Sigmoid colon (tissue), 4 donors: ENCODE measurements at regions not wholly inside any gene's neighbourhood (a gene's known extent, or its start where the extent isn't known, plus 50 kb on each side); places are given as distances from the start of the nearest gene placed in this dataset.

Experiments
- POLR2A ChIP-seq, 2 donors: fragments of 450-650 bp; IDR thresholded peaks; one replicate each; pipeline ENCODE4 v1.6.1; 2016; ENCODE audit warnings: antibody characterized with exemption in 2 of 2, mild to moderate bottlenecking in 2 of 2, moderate library complexity in 2 of 2
- POLR2AphosphoS5 ChIP-seq, 4 donors: sonication (generic); formaldehyde crosslinking; IDR thresholded peaks; one replicate each; pipeline ENCODE4 v1.6.1; 2017; ENCODE audit warnings: antibody characterized with exemption in 4 of 4
- TF ChIP-seq, protein P1 (sequence below), 4 experiments: fragments of 450-650 bp in 3 of 4; fragments of 200-600 bp in 1 of 4; IDR thresholded peaks; one replicate each; pipeline ENCODE4 v1.5.1; 2016 to 2019; ENCODE audit warnings: antibody characterized with exemption in 4 of 4, mild to moderate bottlenecking in 3 of 4, moderate library complexity in 2 of 4

DNA sequence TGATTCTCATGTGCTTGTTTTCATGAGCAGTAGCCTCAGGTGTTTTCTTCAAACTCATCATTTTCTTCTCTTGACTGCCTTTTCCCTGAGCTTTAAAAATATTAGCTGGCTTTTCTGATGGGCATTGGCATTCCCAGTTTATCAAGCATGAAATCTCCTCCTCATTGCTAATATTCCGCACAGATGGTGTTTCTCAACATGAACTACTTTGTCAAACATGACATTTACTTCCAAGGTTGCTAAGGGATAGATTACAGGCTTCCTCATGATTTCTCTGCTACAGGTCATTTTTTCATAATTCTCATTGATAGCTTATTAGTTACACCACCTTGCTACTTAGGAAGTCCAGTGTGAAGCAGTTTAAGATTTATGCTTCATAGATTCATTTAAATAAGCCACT, 1116.9 kb upstream of the CNTNAP5 start:
- TF ChIP-seq, protein P1, sequence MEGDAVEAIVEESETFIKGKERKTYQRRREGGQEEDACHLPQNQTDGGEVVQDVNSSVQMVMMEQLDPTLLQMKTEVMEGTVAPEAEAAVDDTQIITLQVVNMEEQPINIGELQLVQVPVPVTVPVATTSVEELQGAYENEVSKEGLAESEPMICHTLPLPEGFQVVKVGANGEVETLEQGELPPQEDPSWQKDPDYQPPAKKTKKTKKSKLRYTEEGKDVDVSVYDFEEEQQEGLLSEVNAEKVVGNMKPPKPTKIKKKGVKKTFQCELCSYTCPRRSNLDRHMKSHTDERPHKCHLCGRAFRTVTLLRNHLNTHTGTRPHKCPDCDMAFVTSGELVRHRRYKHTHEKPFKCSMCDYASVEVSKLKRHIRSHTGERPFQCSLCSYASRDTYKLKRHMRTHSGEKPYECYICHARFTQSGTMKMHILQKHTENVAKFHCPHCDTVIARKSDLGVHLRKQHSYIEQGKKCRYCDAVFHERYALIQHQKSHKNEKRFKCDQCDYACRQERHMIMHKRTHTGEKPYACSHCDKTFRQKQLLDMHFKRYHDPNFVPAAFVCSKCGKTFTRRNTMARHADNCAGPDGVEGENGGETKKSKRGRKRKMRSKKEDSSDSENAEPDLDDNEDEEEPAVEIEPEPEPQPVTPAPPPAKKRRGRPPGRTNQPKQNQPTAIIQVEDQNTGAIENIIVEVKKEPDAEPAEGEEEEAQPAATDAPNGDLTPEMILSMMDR (IDR thresholded peaks at IDR 0.05) = no peak
- TF ChIP-seq POLR2A (IDR thresholded peaks at IDR 0.05) = no peak
- TF ChIP-seq POLR2AphosphoS5 (IDR thresholded peaks at IDR 0.05) = no peak
